Fibroblast of pulmonary artery (primary cell): ENCODE measurements at regions not wholly inside any gene's neighbourhood (a gene's known extent, or its start where the extent isn't known, plus 50 kb on each side); places are given as distances from the start of the nearest gene placed in this dataset.

Source experiments
- DNase-seq: peaks from one replicate; pipeline ENCODE4 v3.0.0-alpha.2; 2010; ENCODE audit warnings: low read depth
- H3K4me3 ChIP-seq: replicated peaks from 2 replicates; pipeline ENCODE4 v1.5.1; 2011; ENCODE audit warnings: low read depth, mild to moderate bottlenecking, control low read depth, low read length, moderate library complexity
- CTCF ChIP-seq: IDR thresholded peaks from 2 replicates; pipeline ENCODE4 v1.5.1; 2011; ENCODE audit warnings: mild to moderate bottlenecking, control low read depth, low read length, inconsistent platforms; ENCODE audit errors: missing control alignments

- no peak for DNase-seq
- no peak overlapping the region for H3K4me3 ChIP-seq
- no peak for TF ChIP-seq CTCF
Observed at GRCh38 chr3:189395825-189396224, 224.1 kb downstream of the TPRG1 start.

GRCh38 chr3:189398656-189399055 is 226.9 kb downstream of the TPRG1 start:
- no peak for DNase-seq
- TF ChIP-seq CTCF: no peak
- no peak overlapping the region for H3K4me3 ChIP-seq

- DNase-seq: no peak
- no peak overlapping the region for H3K4me3 ChIP-seq
- no peak for TF ChIP-seq CTCF
Observed at GRCh38 chr3:189401196-189401595, 229.4 kb downstream of the TPRG1 start.

- no peak overlapping the region for H3K4me3 ChIP-seq
- no peak for DNase-seq
- no peak for TF ChIP-seq CTCF
Observed at GRCh38 chr3:189403194-189403593, 228.0 kb upstream of the TP63 start.

- no peak overlapping the region for H3K4me3 ChIP-seq
- no peak for DNase-seq
- TF ChIP-seq CTCF: no peak
Observed at GRCh38 chr3:189404024-189404423, 227.2 kb upstream of the TP63 start.

- no peak for TF ChIP-seq CTCF
- no peak for DNase-seq
- no peak overlapping the region for H3K4me3 ChIP-seq
Observed at GRCh38 chr3:189404797-189405484, 226.2 kb upstream of the TP63 start.

GRCh38 chr3:189406148-189406547 is 225.0 kb upstream of the TP63 start:
- no peak for DNase-seq
- no peak overlapping the region for H3K4me3 ChIP-seq
- TF ChIP-seq CTCF: no peak
